Muscle layer of duodenum (tissue), 2 donors: ENCODE measurements at regions not wholly inside any gene's neighbourhood (a gene's known extent, or its start where the extent isn't known, plus 50 kb on each side); places are given as distances from the start of the nearest gene placed in this dataset.

ENCODE experiments used
- H3K27ac ChIP-seq: one replicate; pipeline ENCODE4 v1.7.0; 2013; ENCODE audit warnings: mild to moderate bottlenecking, low read length
- H3K27me3 ChIP-seq: one replicate; pipeline ENCODE4 v1.7.0; 2013; ENCODE audit warnings: low read depth, mild to moderate bottlenecking, control low read depth, low read length
- H3K36me3 ChIP-seq, 2 donors: one replicate each; pipeline ENCODE4 v1.7.0; 2013; ENCODE audit warnings: low read length in 2 of 2, control low read depth in 1 of 2, mild to moderate bottlenecking in 1 of 2; ENCODE audit not compliant: insufficient read depth in 2 of 2, control insufficient read depth in 1 of 2
- H3K4me1 ChIP-seq, 2 donors: one replicate each; pipeline ENCODE4 v1.7.0; 2013; ENCODE audit warnings: low read length in 2 of 2, mild to moderate bottlenecking in 2 of 2, control low read depth in 1 of 2, moderate library complexity in 1 of 2; ENCODE audit not compliant: insufficient read depth in 2 of 2, control insufficient read depth in 1 of 2
- H3K4me3 ChIP-seq, 2 donors: one replicate each; pipeline ENCODE4 v1.7.0; 2013; ENCODE audit warnings: low read length in 2 of 2, low read depth in 1 of 2, mild to moderate bottlenecking in 1 of 2
- H3K9me3 ChIP-seq, 2 donors: one replicate each; pipeline ENCODE4 v1.7.0; 2013; ENCODE audit warnings: low read length in 2 of 2, control low read depth in 1 of 2, mild to moderate bottlenecking in 1 of 2; ENCODE audit not compliant: control insufficient read depth in 1 of 2
- donor health status: healthy.

GRCh38 chr11:91700854-91701253, 523.8 kb upstream of the FAT3 start:
- Histone ChIP-seq H3K36me3 (no peaks in the 10 kb centered on the region), H3K9me3 (no peaks in the 10 kb centered on the region), H3K27me3 (no peaks in the 10 kb centered on the region), H3K4me1 (no peaks in the 10 kb centered on the region), H3K4me3 (no peak overlapping the region), H3K27ac (no peak overlapping the region)

GRCh38 chr11:91698845-91699244, 525.8 kb upstream of the FAT3 start:
- H3K4me3 ChIP-seq, result no peak overlapping the region
- H3K4me1 ChIP-seq, result no peaks in the 10 kb centered on the region
- H3K9me3 ChIP-seq, result no peaks in the 10 kb centered on the region
- no peaks in the 10 kb centered on the region for H3K27me3 ChIP-seq
- no peaks in the 10 kb centered on the region for H3K36me3 ChIP-seq
- H3K27ac ChIP-seq, result no peak overlapping the region

- no peaks in the 10 kb centered on the region for H3K36me3 ChIP-seq
- no peaks in the 10 kb centered on the region for H3K27me3 ChIP-seq
- H3K9me3 ChIP-seq, result no peaks in the 10 kb centered on the region
- no peak overlapping the region for H3K27ac ChIP-seq
- no peak overlapping the region for H3K4me3 ChIP-seq
- no peaks in the 10 kb centered on the region for H3K4me1 ChIP-seq
These were observed 530.3 kb upstream of the FAT3 start for GRCh38 chr11:91694331-91694730.

GRCh38 chr11:91691872-91692271, 532.7 kb upstream of the FAT3 start:
- H3K9me3 ChIP-seq, result no peaks in the 10 kb centered on the region
- H3K27ac ChIP-seq, result no peak overlapping the region
- H3K4me3 ChIP-seq, result no peak overlapping the region
- H3K36me3 ChIP-seq, result no peaks in the 10 kb centered on the region
- H3K4me1 ChIP-seq, result no peaks in the 10 kb centered on the region
- H3K27me3 ChIP-seq, result no peaks in the 10 kb centered on the region

- H3K4me1 ChIP-seq, result no peaks in the 10 kb centered on the region
- no peak overlapping the region for H3K27ac ChIP-seq
- H3K9me3 ChIP-seq, result no peaks in the 10 kb centered on the region
- H3K4me3 ChIP-seq, result no peak overlapping the region
- H3K36me3 ChIP-seq, result no peaks in the 10 kb centered on the region
- H3K27me3 ChIP-seq, result no peaks in the 10 kb centered on the region
These were observed 535.9 kb upstream of the FAT3 start for GRCh38 chr11:91688672-91689071.

- Histone ChIP-seq H3K9me3 (no peaks in the 10 kb centered on the region), H3K4me3 (no peak overlapping the region), H3K27ac (no peak overlapping the region)
These were observed 537.9 kb upstream of the FAT3 start for GRCh38 chr11:91686700-91687099.

GRCh38 chr11:91686281-91686680, 538.3 kb upstream of the FAT3 start:
- Histone ChIP-seq H3K9me3 (no peaks in the 10 kb centered on the region), H3K4me3 (no peak overlapping the region)

More at GRCh38 chr11:91686700-91687099, 537.9 kb upstream of the FAT3 start:
- H3K36me3 ChIP-seq, result no peaks in the 10 kb centered on the region
- H3K27me3 ChIP-seq, result no peaks in the 10 kb centered on the region
- no peaks in the 10 kb centered on the region for H3K4me1 ChIP-seq

GRCh38 chr11:91673705-91674104, 550.9 kb upstream of the FAT3 start:
- Histone ChIP-seq H3K4me1 (no peaks in the 10 kb centered on the region), H3K27me3 (no peaks in the 10 kb centered on the region), H3K36me3 (no peaks in the 10 kb centered on the region), H3K9me3 (peaks cover 0 to 4% of the 10 kb centered on the region in 2 donors), H3K27ac (no peak overlapping the region), H3K4me3 (no peak overlapping the region)

More at GRCh38 chr11:91686281-91686680, 538.3 kb upstream of the FAT3 start:
- Histone ChIP-seq H3K27ac (no peak overlapping the region), H3K4me1 (no peaks in the 10 kb centered on the region), H3K27me3 (no peaks in the 10 kb centered on the region), H3K36me3 (no peaks in the 10 kb centered on the region)

GRCh38 chr11:91664521-91664920, 560.1 kb upstream of the FAT3 start:
- Histone ChIP-seq H3K36me3 (no peaks in the 10 kb centered on the region), H3K4me1 (no peaks in the 10 kb centered on the region), H3K27me3 (no peaks in the 10 kb centered on the region), H3K27ac (no peak overlapping the region), H3K9me3 (no peaks in the 10 kb centered on the region), H3K4me3 (no peak overlapping the region)

- no peak overlapping the region for H3K27ac ChIP-seq
These were observed 564.6 kb upstream of the FAT3 start for GRCh38 chr11:91660036-91660435.

GRCh38 chr11:91654686-91655085, 569.9 kb upstream of the FAT3 start:
- no peaks in the 10 kb centered on the region for H3K4me1 ChIP-seq
- no peak overlapping the region for H3K4me3 ChIP-seq
- no peak overlapping the region for H3K27ac ChIP-seq
- H3K27me3 ChIP-seq, result no peaks in the 10 kb centered on the region
- H3K36me3 ChIP-seq, result no peaks in the 10 kb centered on the region
- H3K9me3 ChIP-seq, result no peaks in the 10 kb centered on the region

More at GRCh38 chr11:91660036-91660435, 564.6 kb upstream of the FAT3 start:
- no peaks in the 10 kb centered on the region for H3K9me3 ChIP-seq
- no peaks in the 10 kb centered on the region for H3K27me3 ChIP-seq
- no peak overlapping the region for H3K4me3 ChIP-seq
- no peaks in the 10 kb centered on the region for H3K4me1 ChIP-seq
- no peaks in the 10 kb centered on the region for H3K36me3 ChIP-seq

- H3K36me3 ChIP-seq, result no peaks in the 10 kb centered on the region
- no peak overlapping the region for H3K4me3 ChIP-seq
- H3K27ac ChIP-seq, result no peak overlapping the region
- H3K4me1 ChIP-seq, result no peaks in the 10 kb centered on the region
- no peaks in the 10 kb centered on the region for H3K27me3 ChIP-seq
- no peaks in the 10 kb centered on the region for H3K9me3 ChIP-seq
These were observed 571.4 kb upstream of the FAT3 start for GRCh38 chr11:91653079-91653754.
